Spleen (tissue), 11 donors: ENCODE measurements at regions not wholly inside any gene's neighbourhood (a gene's known extent, or its start where the extent isn't known, plus 50 kb on each side); places are given as distances from the start of the nearest gene placed in this dataset.

Source experiments
- DNase-seq: peaks from one replicate; pipeline ENCODE4 v3.0.0-alpha.2; 2020
- H3K27ac ChIP-seq, 8 donors: fragments of 200-600 bp; sonication (generic) in 7 of 8; 1 replicate in 4 of 8; 2 replicates in 4 of 8; pipeline versions ENCODE4 v1.5.0 to v1.8.0; 2016 to 2021; ENCODE audit warnings: inconsistent platforms in 4 of 8, mild to moderate bottlenecking in 4 of 8, moderate library complexity in 1 of 8
- H3K27me3 ChIP-seq, 7 donors: fragments of 200-600 bp; sonication (generic) in 6 of 7; replicated peaks in 1 of 7; 1 replicate in 4 of 7; 2 replicates in 3 of 7; pipeline versions ENCODE4 v1.5.0 to v1.8.0; 2016 to 2021; ENCODE audit warnings: inconsistent platforms in 3 of 7, mild to moderate bottlenecking in 1 of 7
- H3K36me3 ChIP-seq, 6 donors: fragments of 200-600 bp; sonication (generic) in 5 of 6; 1 replicate in 4 of 6; 2 replicates in 2 of 6; pipeline versions ENCODE4 v1.5.0 to v1.8.0; 2016 to 2021; ENCODE audit warnings: inconsistent platforms in 2 of 6
- H3K4me1 ChIP-seq, 6 donors: fragments of 200-600 bp; sonication (generic) in 5 of 6; 1 replicate in 3 of 6; 2 replicates in 3 of 6; pipeline versions ENCODE4 v1.5.0 to v1.8.0; 2016 to 2021; ENCODE audit warnings: inconsistent platforms in 3 of 6
- H3K4me3 ChIP-seq, 8 donors: fragments of 200-600 bp; sonication (generic) in 7 of 8; 1 replicate in 4 of 8; 2 replicates in 4 of 8; pipeline versions ENCODE4 v1.5.0 to v1.8.0; 2016 to 2021; ENCODE audit warnings: inconsistent platforms in 4 of 8, mild to moderate bottlenecking in 4 of 8, moderate library complexity in 2 of 8
- H3K9me3 ChIP-seq, 8 donors: fragments of 200-600 bp; sonication (generic) in 7 of 8; 1 replicate in 4 of 8; 2 replicates in 4 of 8; pipeline versions ENCODE4 v1.5.0 to v1.8.0; 2016 to 2021; ENCODE audit warnings: inconsistent platforms in 4 of 8
- CTCF ChIP-seq, 11 experiments: fragments of 200-600 bp in 7 of 11; fragments of 450-650 bp in 4 of 11; sonication (generic) in 4 of 11; IDR thresholded peaks in 8 of 11; conservative IDR thresholded peaks in 3 of 11; 1 replicate in 7 of 11; 2 replicates in 4 of 11; pipeline versions ENCODE4 v1.4.0 to v1.8.0; 2016 to 2021; ENCODE audit warnings: antibody characterized with exemption in 11 of 11, inconsistent platforms in 4 of 11, mild to moderate bottlenecking in 1 of 11
- POLR2A ChIP-seq, 3 donors: fragments of 450-650 bp; IDR thresholded peaks; one replicate each; pipeline ENCODE4 v1.5.1; 2017; ENCODE audit warnings: antibody characterized with exemption in 3 of 3, mild to moderate bottlenecking in 1 of 3
- POLR2AphosphoS5 ChIP-seq, 3 donors: sonication (generic); formaldehyde crosslinking; IDR thresholded peaks; one replicate each; pipeline ENCODE4 v1.5.1; 2017; ENCODE audit warnings: antibody characterized with exemption in 3 of 3
- WGBS, 5 donors: extraction: QIAGEN DNeasy Blood & Tissue Kit in 3 of 5; methylation state at CpG; one replicate each; pipeline versions ENCODE4 v1.1.5 to v1.1.7; 2013 to 2018; 5-methylcytosine and 5-hydroxymethylcytosine counted together
- intact Hi-C: fragments of 100-400 bp; cut with DNase I; formaldehyde crosslinking; loops from one replicate; pipeline ENCODE4 v1.15.0; 2023; ENCODE audit warnings: low total_unique reads
- donor health status: healthy with polysubstance abuse.
- donor health status: DM: no; HTN: no; CAD: no; lungs with moderate emphysema.
- donor health status: DM: no; HTN: no; CAD: no.
- donor health status: Bipolar disorder and iron deficiency.
- donor health status: healthy.
- donor health status: DM: no; HTN: no; CAD: no.
- donor health status: DM: yes; HTN: yes; CAD: no.

DNA sequence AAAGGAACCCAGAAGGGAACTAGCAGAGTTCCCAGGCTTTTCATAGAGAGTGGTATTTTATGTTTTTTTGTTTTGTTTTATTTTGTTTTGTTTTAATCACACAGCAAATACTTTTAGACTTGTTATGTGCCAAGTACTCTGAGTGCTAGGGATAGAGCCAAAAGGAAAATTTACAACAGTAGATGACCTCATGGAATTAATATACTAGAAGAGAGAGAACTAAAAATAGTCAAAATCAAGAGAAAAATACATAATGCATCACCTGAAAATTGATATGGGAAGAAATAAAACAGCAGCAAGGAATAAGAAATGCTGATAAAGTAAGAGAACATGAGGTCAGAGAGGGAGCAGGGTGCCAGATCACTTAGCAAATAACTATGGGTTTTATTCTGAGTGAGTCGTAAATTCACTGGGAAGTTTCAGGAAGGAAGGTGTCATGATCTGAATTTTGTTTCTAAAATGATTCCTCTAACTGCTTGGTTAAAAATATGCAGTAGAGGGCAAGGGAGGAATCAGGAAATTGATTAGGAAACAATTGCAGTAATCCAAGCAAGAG is 351.0 kb downstream of the ANKRD7 start:
- H3K27ac ChIP-seq = no peak overlapping the region
- WGBS, 5 donors = 4 to 19% (median 8%) methylated on average over 1 of the region's 1 CpG
- H3K9me3 ChIP-seq = no peaks in the 10 kb centered on the region
- no peaks in the 10 kb centered on the region for H3K4me1 ChIP-seq
- no peaks in the 10 kb centered on the region for H3K27me3 ChIP-seq
- no peaks in the 10 kb centered on the region for H3K36me3 ChIP-seq
- no peak for TF ChIP-seq POLR2AphosphoS5 (IDR thresholded peaks at IDR 0.05)
- TF ChIP-seq CTCF (IDR thresholded peaks at IDR 0.05 in 8 of 11, conservative IDR thresholded peaks at IDR 0.05 in 3 of 11) = no peak
- TF ChIP-seq POLR2A (IDR thresholded peaks at IDR 0.05) = no peak
- intact Hi-C loops = no loop called here
- DNase-seq = no peak
- H3K4me3 ChIP-seq = no peak overlapping the region

DNA sequence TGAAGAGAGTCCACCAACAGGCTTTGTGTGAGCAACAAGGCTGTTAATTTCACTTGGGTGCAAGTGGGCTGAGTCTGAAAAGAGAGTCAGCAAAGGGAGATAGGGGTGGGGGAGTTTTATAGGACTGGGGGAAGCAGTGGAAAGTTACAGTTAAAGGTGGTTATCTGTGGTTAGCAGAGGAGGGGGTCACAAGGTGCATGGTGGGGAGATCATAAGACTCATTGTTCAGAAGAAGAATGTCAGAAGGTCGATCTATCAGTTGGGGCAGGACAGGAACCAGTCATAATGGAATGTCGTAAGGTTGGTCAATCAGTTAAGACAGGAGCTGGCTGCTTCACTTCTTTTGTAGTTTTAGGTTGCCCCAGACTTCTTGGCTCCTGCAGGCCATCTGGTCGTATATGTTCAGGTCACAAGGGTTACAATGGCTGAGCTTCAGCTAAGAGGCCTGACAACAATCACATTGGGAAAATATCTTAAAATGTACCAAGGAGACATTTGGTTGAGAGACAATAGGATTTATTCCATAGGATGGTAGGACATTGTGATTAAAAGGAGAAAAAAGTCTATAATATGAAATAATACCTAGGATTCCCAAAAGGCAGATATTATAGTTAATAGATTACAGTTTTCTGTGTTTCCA is 356.4 kb downstream of the ANKRD7 start:
- Histone ChIP-seq H3K4me1 (no peaks in the 10 kb centered on the region), H3K27ac (no peak overlapping the region), H3K9me3 (no peaks in the 10 kb centered on the region), H3K27me3 (no peaks in the 10 kb centered on the region), H3K36me3 (no peaks in the 10 kb centered on the region), H3K4me3 (no peak overlapping the region)
- 53 to 71% (median 58%) methylated on average over 3 of the region's 3 CpGs for WGBS, 5 donors
- TF ChIP-seq POLR2AphosphoS5 (IDR thresholded peaks at IDR 0.05) (no peak), CTCF (IDR thresholded peaks at IDR 0.05 in 8 of 11, conservative IDR thresholded peaks at IDR 0.05 in 3 of 11) (no peak), POLR2A (IDR thresholded peaks at IDR 0.05) (no peak)
- intact Hi-C loops = no loop called here
- no peak for DNase-seq

DNA sequence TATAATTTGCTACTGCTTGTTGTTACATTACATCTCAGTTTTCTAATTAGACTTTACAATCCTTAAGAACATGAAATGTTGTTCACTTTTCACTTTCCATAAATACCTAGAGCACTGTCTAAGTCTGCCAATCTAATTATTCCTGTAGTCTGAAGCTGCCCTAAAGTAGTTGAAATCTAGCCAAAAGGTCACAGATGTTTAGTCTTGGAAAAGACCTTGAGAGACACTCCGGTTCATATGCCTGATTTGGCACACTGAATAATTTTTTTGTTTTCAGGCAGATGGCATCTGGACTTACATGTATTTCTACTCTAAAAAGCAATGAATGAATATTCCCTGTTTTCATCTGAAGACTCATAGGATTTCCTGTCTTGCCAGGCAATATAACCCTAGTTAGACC is 359.1 kb downstream of the ANKRD7 start:
- TF ChIP-seq POLR2AphosphoS5 (IDR thresholded peaks at IDR 0.05) (no peak), POLR2A (IDR thresholded peaks at IDR 0.05) (no peak), CTCF (IDR thresholded peaks at IDR 0.05 in 8 of 11, conservative IDR thresholded peaks at IDR 0.05 in 3 of 11) (no peak)
- intact Hi-C loops = no loop called here
- WGBS, 5 donors = 61 to 72% (median 69%) methylated on average over 1 of the region's 1 CpG

DNA sequence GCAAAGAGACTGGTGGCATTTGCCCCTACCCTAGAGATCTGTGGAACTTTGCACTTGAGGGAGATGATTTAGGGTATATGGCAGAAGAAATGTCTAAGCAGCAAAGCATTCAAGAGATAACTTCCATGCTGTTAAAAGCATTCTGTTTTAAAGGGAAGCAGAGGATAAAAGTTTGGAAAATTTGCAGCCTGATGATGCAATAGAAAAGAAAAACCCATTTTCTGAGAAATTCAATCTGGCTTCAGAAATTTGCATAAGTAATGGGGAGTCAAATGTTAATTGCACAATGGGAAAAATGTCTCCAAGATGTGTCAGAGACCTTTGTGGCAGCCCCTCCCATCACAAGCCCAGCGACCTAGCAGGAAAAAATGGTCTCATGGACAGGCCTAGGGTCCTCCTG is 361.7 kb downstream of the ANKRD7 start:
- Histone ChIP-seq H3K36me3 (no peaks in the 10 kb centered on the region), H3K27me3 (no peaks in the 10 kb centered on the region), H3K4me3 (no peak overlapping the region), H3K27ac (no peak overlapping the region), H3K4me1 (no peaks in the 10 kb centered on the region), H3K9me3 (peaks cover 0 to 20% (median 14%) of the 10 kb centered on the region in 8 donors)
- 45 to 73% (median 62%) methylated on average over 1 of the region's 1 CpG for WGBS, 5 donors
- no peak for TF ChIP-seq POLR2A (IDR thresholded peaks at IDR 0.05)
- no peak for DNase-seq
- intact Hi-C loops = no loop called here

More for the DNA sequence above, 359.1 kb downstream of the ANKRD7 start:
- Histone ChIP-seq H3K27me3 (no peaks in the 10 kb centered on the region), H3K9me3 (peaks cover 0 to 20% (median 14%) of the 10 kb centered on the region in 8 donors), H3K4me1 (no peaks in the 10 kb centered on the region), H3K4me3 (no peak overlapping the region), H3K36me3 (no peaks in the 10 kb centered on the region), H3K27ac (no peak overlapping the region)
- DNase-seq = no peak
